ENCODE measurements at regions not wholly inside any gene's neighbourhood (a gene's known extent, or its start where the extent isn't known, plus 50 kb on each side); places are given as distances from the start of the nearest gene placed in this dataset.

GRCh38 chr6:170136541-170137175, 154.2 kb downstream of the DLL1 start:
- no peak for TF ChIP-seq CTCF (IDR thresholded peaks at IDR 0.05; ENCODE audit: low read depth, low read length, missing control alignments)
- in situ Hi-C loops (cut with HindIII; ENCODE audit: low sequenced_read_pairs) = loop anchor here (25.0 kb wide), 1 partner anchor 299 kb away; no protein-coding TSS in a partner anchor
- H3K4me3 ChIP-seq (ENCODE audit: low read depth, low read length) = no peak overlapping the region
- DNase-seq (ENCODE audit: low read depth) = no peak

GRCh38 chr6:170135821-170136471, 154.9 kb downstream of the DLL1 start:
- no peak overlapping the region for H3K4me3 ChIP-seq (ENCODE audit: low read depth, low read length)
- in situ Hi-C loops (cut with HindIII; ENCODE audit: low sequenced_read_pairs) = loop anchor here (25.0 kb wide), 1 partner anchor 299 kb away; no protein-coding TSS in a partner anchor
- no peak for TF ChIP-seq CTCF (IDR thresholded peaks at IDR 0.05; ENCODE audit: low read depth, low read length, missing control alignments)
- no peak for DNase-seq (ENCODE audit: low read depth)

GRCh38 chr6:170135461-170135820, 155.4 kb downstream of the DLL1 start:
- TF ChIP-seq CTCF (IDR thresholded peaks at IDR 0.05; ENCODE audit: low read depth, low read length, missing control alignments) = no peak
- DNase-seq (ENCODE audit: low read depth) = no peak
- no peak overlapping the region for H3K4me3 ChIP-seq (ENCODE audit: low read depth, low read length)
- in situ Hi-C loops (cut with HindIII; ENCODE audit: low sequenced_read_pairs) = loop anchor here (25.0 kb wide), 1 partner anchor 298 kb away; no protein-coding TSS in a partner anchor

GRCh38 chr6:170134471-170135440, 156.1 kb downstream of the DLL1 start:
- in situ Hi-C loops (cut with HindIII; ENCODE audit: low sequenced_read_pairs) = loop anchor here (25.0 kb wide), 1 partner anchor 297 kb away; no protein-coding TSS in a partner anchor
- no peak for TF ChIP-seq CTCF (IDR thresholded peaks at IDR 0.05; ENCODE audit: low read depth, low read length, missing control alignments)
- no peak for DNase-seq (ENCODE audit: low read depth)
- H3K4me3 ChIP-seq (ENCODE audit: low read depth, low read length) = no peak overlapping the region

GRCh38 chr6:170134031-170134470, 156.8 kb downstream of the DLL1 start:
- DNase-seq (ENCODE audit: low read depth) = no peak
- no peak overlapping the region for H3K4me3 ChIP-seq (ENCODE audit: low read depth, low read length)
- no peak for TF ChIP-seq CTCF (IDR thresholded peaks at IDR 0.05; ENCODE audit: low read depth, low read length, missing control alignments)
- in situ Hi-C loops (cut with HindIII; ENCODE audit: low sequenced_read_pairs) = loop anchor here (25.0 kb wide), 1 partner anchor 297 kb away; no protein-coding TSS in a partner anchor

- DNase-seq (ENCODE audit: low read depth) = no peak
- no peak overlapping the region for H3K4me3 ChIP-seq (ENCODE audit: low read depth, low read length)
- in situ Hi-C loops (cut with HindIII; ENCODE audit: low sequenced_read_pairs) = loop anchor here (25.0 kb wide), 1 partner anchor 295 kb away; no protein-coding TSS in a partner anchor
- no peak for TF ChIP-seq CTCF (IDR thresholded peaks at IDR 0.05; ENCODE audit: low read depth, low read length, missing control alignments)
These were observed 158.3 kb downstream of the DLL1 start for GRCh38 chr6:170132561-170132991.

All from astrocyte of the cerebellum (primary cell).